Activated T-helper 17 cell treated with anti-CD3 and anti-CD28 coated beads, Interleukin-2, amount 50 U/mL, for 72 hours (primary cell): ENCODE measurements at regions not wholly inside any gene's neighbourhood (a gene's known extent, or its start where the extent isn't known, plus 50 kb on each side); places are given as distances from the start of the nearest gene placed in this dataset.

Experiments
- ATAC-seq: fragments of 150-1000 bp; cut with Tn5 transposase; replicated peaks from 2 replicates; pipeline ENCODE4 v1.10.0; 2021; ENCODE audit warnings: mild to moderate bottlenecking, moderate library complexity
- H3K27ac Mint-ChIP-seq: one replicate; pipeline ENCODE4 v1.8.0; 2022; ENCODE audit warnings: mixed read lengths
- H3K27me3 Mint-ChIP-seq: one replicate; pipeline ENCODE4 v1.8.0; 2022; ENCODE audit warnings: mixed read lengths
- H3K36me3 Mint-ChIP-seq: one replicate; pipeline ENCODE4 v1.8.0; 2022; ENCODE audit warnings: low read depth, mild to moderate bottlenecking, mixed read lengths
- H3K4me1 Mint-ChIP-seq: one replicate; pipeline ENCODE4 v1.8.0; 2022; ENCODE audit warnings: mixed read lengths
- H3K4me3 Mint-ChIP-seq: one replicate; pipeline ENCODE4 v1.8.0; 2022; ENCODE audit warnings: mild to moderate bottlenecking, mixed read lengths
- H3K9me3 Mint-ChIP-seq: one replicate; pipeline ENCODE4 v1.8.0; 2022; ENCODE audit warnings: mixed read lengths

- Mint-ChIP-seq H3K4me3 (no peak overlapping the region), H3K27me3 (peaks cover 14% of the 10 kb centered on the region), H3K27ac (no peak overlapping the region), H3K4me1 (no peaks in the 10 kb centered on the region), H3K36me3 (no peaks in the 10 kb centered on the region), H3K9me3 (no peaks in the 10 kb centered on the region)
- ATAC-seq = no peak
These were observed 631.1 kb upstream of the NR5A2 start for GRCh38 chr1:199396456-199396855.

- no peaks in the 10 kb centered on the region for H3K9me3 Mint-ChIP-seq
- H3K4me1 Mint-ChIP-seq = no peaks in the 10 kb centered on the region
- H3K4me3 Mint-ChIP-seq = no peak overlapping the region
- no peak overlapping the region for H3K27ac Mint-ChIP-seq
- no peak for ATAC-seq
- H3K27me3 Mint-ChIP-seq = peaks cover 6% of the 10 kb centered on the region
- no peaks in the 10 kb centered on the region for H3K36me3 Mint-ChIP-seq
These were observed 627.4 kb upstream of the NR5A2 start for GRCh38 chr1:199399996-199400724.

GRCh38 chr1:199403531-199404116 is 623.9 kb upstream of the NR5A2 start:
- H3K4me3 Mint-ChIP-seq = no peak overlapping the region
- H3K27me3 Mint-ChIP-seq = peaks cover 19% of the 10 kb centered on the region
- no peaks in the 10 kb centered on the region for H3K9me3 Mint-ChIP-seq
- H3K4me1 Mint-ChIP-seq = no peaks in the 10 kb centered on the region
- no peaks in the 10 kb centered on the region for H3K36me3 Mint-ChIP-seq
- ATAC-seq = no peak
- H3K27ac Mint-ChIP-seq = no peak overlapping the region

DNA sequence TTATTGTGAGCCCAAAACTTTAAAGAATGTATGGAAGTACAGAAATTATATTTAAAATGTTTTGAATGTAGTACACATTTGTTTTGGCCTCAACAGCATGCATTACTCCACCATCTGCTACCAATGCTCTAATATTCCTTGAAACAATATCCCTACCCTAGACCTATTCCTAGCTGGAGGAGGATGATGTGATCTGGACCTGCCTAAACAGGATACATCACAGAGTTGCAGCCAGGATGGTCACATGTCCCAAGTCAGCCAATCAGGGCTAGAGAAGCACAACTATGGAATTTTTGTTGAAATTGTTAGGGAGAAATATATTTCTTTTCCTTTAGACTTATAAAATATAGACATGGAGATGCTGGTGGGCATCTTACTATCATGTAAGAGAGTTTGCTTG is 623.3 kb upstream of the NR5A2 start:
- H3K36me3 Mint-ChIP-seq = no peaks in the 10 kb centered on the region
- no peak overlapping the region for H3K27ac Mint-ChIP-seq
- H3K27me3 Mint-ChIP-seq = peaks cover 20% of the 10 kb centered on the region
- no peaks in the 10 kb centered on the region for H3K9me3 Mint-ChIP-seq
- no peak overlapping the region for H3K4me3 Mint-ChIP-seq
- no peaks in the 10 kb centered on the region for H3K4me1 Mint-ChIP-seq
- ATAC-seq = no peak

DNA sequence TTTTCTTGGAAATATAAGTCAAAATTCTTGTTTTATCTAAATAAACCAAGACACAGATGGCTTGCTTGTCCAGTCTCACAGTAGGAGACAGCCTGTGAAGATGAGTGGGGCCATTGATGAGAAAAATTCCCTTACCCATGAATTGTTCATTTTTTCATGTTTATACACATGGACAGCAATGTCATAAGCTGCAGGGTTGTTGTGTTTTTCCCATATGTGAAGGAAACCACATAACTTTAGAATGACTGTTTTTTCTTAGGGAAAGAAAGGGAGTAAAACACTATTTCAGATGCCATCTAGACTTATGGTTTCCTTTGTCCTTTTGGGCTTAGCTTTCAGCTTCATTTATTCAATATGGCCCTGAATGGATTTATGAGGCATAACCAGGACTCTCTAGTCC is 622.5 kb upstream of the NR5A2 start:
- ATAC-seq = no peak
- Mint-ChIP-seq H3K36me3 (no peaks in the 10 kb centered on the region), H3K4me3 (no peak overlapping the region), H3K27ac (no peak overlapping the region), H3K9me3 (no peaks in the 10 kb centered on the region), H3K27me3 (peaks cover 21% of the 10 kb centered on the region), H3K4me1 (no peaks in the 10 kb centered on the region)

GRCh38 chr1:199405634-199406196 is 621.8 kb upstream of the NR5A2 start:
- Mint-ChIP-seq H3K4me1 (no peaks in the 10 kb centered on the region), H3K27ac (no peak overlapping the region), H3K9me3 (no peaks in the 10 kb centered on the region), H3K27me3 (peaks cover 27% of the 10 kb centered on the region), H3K36me3 (no peaks in the 10 kb centered on the region), H3K4me3 (no peak overlapping the region)
- ATAC-seq = no peak

- Mint-ChIP-seq H3K9me3 (no peaks in the 10 kb centered on the region), H3K4me3 (no peak overlapping the region), H3K27ac (no peak overlapping the region), H3K36me3 (no peaks in the 10 kb centered on the region), H3K27me3 (peaks cover 27% of the 10 kb centered on the region), H3K4me1 (no peaks in the 10 kb centered on the region)
- ATAC-seq = no peak
These were observed 617.0 kb upstream of the NR5A2 start for GRCh38 chr1:199410462-199410861.

DNA sequence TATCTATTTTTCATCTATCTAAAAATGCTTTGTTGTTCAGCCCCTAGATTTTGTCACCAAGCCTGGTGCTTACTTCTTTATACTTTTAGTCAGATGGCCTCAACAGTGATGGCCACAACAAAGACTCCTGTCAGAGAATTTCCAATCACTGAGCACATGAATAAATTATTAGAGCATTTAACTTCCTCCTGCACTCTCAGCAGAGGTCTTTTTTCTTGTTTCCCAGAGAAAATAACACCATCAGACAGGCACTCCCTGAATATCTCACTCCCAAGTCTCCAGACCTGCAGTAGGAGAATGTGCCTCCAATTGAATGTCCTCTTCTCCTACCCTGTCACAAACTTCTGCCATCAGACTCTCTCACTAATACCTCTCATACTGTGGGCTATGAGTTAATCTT is 616.0 kb upstream of the NR5A2 start:
- Mint-ChIP-seq H3K36me3 (no peaks in the 10 kb centered on the region), H3K4me1 (no peaks in the 10 kb centered on the region), H3K4me3 (no peak overlapping the region), H3K9me3 (peaks cover 3% of the 10 kb centered on the region), H3K27me3 (peaks cover 18% of the 10 kb centered on the region), H3K27ac (no peak overlapping the region)
- no peak for ATAC-seq

- no peak overlapping the region for H3K4me3 Mint-ChIP-seq
- H3K36me3 Mint-ChIP-seq = no peaks in the 10 kb centered on the region
- H3K9me3 Mint-ChIP-seq = peaks cover 3% of the 10 kb centered on the region
- no peak for ATAC-seq
- no peaks in the 10 kb centered on the region for H3K4me1 Mint-ChIP-seq
- no peak overlapping the region for H3K27ac Mint-ChIP-seq
- H3K27me3 Mint-ChIP-seq = peaks cover 23% of the 10 kb centered on the region
These were observed 605.3 kb upstream of the NR5A2 start for GRCh38 chr1:199422206-199422605.

DNA sequence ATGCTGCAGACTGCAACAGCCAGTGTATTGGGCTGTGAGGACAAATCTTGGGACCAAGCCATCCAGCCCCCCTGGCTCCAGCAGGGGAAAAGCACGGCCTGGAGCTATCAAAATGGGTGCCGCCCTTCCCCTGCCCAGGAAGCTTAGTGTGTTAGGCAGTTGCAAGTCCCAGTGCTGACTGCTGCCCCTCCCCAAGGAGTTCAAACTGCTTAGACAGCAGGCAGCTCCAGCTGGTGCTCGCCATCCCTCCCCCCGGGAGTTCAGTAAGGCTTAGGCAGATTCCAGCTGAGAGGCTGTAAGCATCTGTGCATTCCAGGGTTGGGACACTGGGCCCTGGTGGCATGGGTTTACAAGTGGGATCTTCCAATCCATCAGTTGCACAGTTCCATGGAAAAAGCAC is 579.6 kb upstream of the NR5A2 start:
- H3K27ac Mint-ChIP-seq = no peak overlapping the region
- H3K4me1 Mint-ChIP-seq = no peaks in the 10 kb centered on the region
- H3K27me3 Mint-ChIP-seq = peaks cover 35% of the 10 kb centered on the region
- no peaks in the 10 kb centered on the region for H3K36me3 Mint-ChIP-seq
- peaks cover 6% of the 10 kb centered on the region for H3K9me3 Mint-ChIP-seq
- no peak for ATAC-seq
- H3K4me3 Mint-ChIP-seq = no peak overlapping the region

DNA sequence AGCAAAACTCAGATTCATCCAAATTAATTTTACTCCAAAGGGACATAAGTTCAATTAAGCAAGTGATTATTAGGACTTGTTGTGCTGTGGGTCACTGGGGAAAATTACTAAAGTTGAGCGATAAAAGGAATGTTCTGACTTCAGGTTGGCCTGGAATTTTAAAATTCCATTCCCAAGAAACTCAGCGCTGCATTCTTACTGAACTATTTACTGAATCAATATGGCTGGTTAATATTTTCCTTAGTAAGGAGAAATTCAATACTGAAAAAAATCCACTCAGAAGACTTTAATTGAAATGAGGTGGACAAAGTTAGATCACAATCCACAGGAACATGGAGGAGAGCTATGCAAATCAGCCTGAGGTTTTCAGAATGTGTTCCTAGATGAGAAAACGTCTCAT is 578.9 kb upstream of the NR5A2 start:
- no peak for ATAC-seq
- no peaks in the 10 kb centered on the region for H3K36me3 Mint-ChIP-seq

GRCh38 chr1:199449221-199449620 is 578.3 kb upstream of the NR5A2 start:
- no peaks in the 10 kb centered on the region for H3K36me3 Mint-ChIP-seq
- H3K9me3 Mint-ChIP-seq = peaks cover 6% of the 10 kb centered on the region
- no peak for ATAC-seq
- no peak overlapping the region for H3K4me3 Mint-ChIP-seq
- no peak overlapping the region for H3K27ac Mint-ChIP-seq
- H3K27me3 Mint-ChIP-seq = peaks cover 35% of the 10 kb centered on the region
- H3K4me1 Mint-ChIP-seq = no peaks in the 10 kb centered on the region

More for the DNA sequence above, 578.9 kb upstream of the NR5A2 start:
- Mint-ChIP-seq H3K27ac (no peak overlapping the region), H3K9me3 (peaks cover 6% of the 10 kb centered on the region), H3K27me3 (peaks cover 35% of the 10 kb centered on the region), H3K4me3 (no peak overlapping the region), H3K4me1 (no peaks in the 10 kb centered on the region)

- H3K27ac Mint-ChIP-seq = no peak overlapping the region
- H3K4me1 Mint-ChIP-seq = no peaks in the 10 kb centered on the region
- no peak overlapping the region for H3K4me3 Mint-ChIP-seq
- peaks cover 35% of the 10 kb centered on the region for H3K27me3 Mint-ChIP-seq
- peaks cover 6% of the 10 kb centered on the region for H3K9me3 Mint-ChIP-seq
- no peaks in the 10 kb centered on the region for H3K36me3 Mint-ChIP-seq
- ATAC-seq = no peak
These were observed 577.8 kb upstream of the NR5A2 start for GRCh38 chr1:199449681-199450080.

GRCh38 chr1:199452627-199453026 is 574.9 kb upstream of the NR5A2 start:
- ATAC-seq = no peak
- Mint-ChIP-seq H3K4me1 (no peaks in the 10 kb centered on the region), H3K9me3 (no peaks in the 10 kb centered on the region), H3K36me3 (no peaks in the 10 kb centered on the region), H3K4me3 (no peak overlapping the region), H3K27ac (no peak overlapping the region), H3K27me3 (peaks cover 16% of the 10 kb centered on the region)

DNA sequence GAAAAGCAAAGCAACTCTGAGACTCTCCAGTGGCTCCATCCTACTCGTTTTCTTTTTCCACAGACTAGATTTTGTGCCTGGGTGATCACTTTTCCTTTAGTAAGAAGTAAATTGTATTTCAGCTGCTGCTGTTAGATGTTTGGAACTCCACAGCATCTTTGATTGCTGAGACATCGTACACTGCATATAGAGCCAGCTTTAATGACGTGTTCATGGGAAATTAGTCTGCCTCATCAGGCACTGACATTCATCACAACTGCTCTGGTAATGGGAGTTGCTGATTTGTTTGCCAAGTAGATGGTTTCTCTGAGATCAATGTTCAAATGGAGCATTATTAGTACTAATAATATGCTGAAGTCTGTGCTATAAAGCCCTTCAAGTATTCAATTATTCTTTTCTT is 573.8 kb upstream of the NR5A2 start:
- Mint-ChIP-seq H3K27me3 (peaks cover 11% of the 10 kb centered on the region), H3K4me3 (no peak overlapping the region), H3K27ac (no peak overlapping the region), H3K9me3 (no peaks in the 10 kb centered on the region), H3K4me1 (no peaks in the 10 kb centered on the region), H3K36me3 (no peaks in the 10 kb centered on the region)
- ATAC-seq = no peak
